K562 (cell line): ENCODE measurements at regions not wholly inside any gene's neighbourhood (a gene's known extent, or its start where the extent isn't known, plus 50 kb on each side); places are given as distances from the start of the nearest gene placed in this dataset.

Experiments used
- ATAC-seq: fragments of 200-7000 bp; cut with Tn5 transposase; 3 replicates; pipeline ENCODE4 v1.9.1; 2020; ENCODE audit warnings: moderate library complexity
- BruUV-seq: library from RNA; stranded (reverse); fragments of 400-500 nt; replicated peaks from 2 replicates; lab custom pipeline; 2021; lab: Mats Ljungman, UMichigan
- CTCF ChIA-PET: fragments of 300-600 bp; formaldehyde crosslinking; extraction: SDS; loops from one replicate; lab custom pipeline; 2021; ENCODE audit warnings: low intra/inter-chr PET ratio; lab: Yijun Ruan, JAX
- POLR2A ChIA-PET: fragments of 300-600, 350-650 bp; sonication (Branson Sonifier 250); formaldehyde crosslinking; extraction: SDS; loops from one replicate; lab custom pipeline; 2021; ENCODE audit warnings: antibody characterized with exemption, inconsistent platforms; lab: Yijun Ruan, JAX
- DNase-seq, 4 experiments: peaks; one replicate each; pipeline versions ENCODE4 v3.0.0 to v3.0.0-alpha.2; 2011 to 2018; ENCODE audit warnings: low spot score in 3 of 4, mixed read lengths in 3 of 4; ENCODE audit errors: extremely low read depth in 1 of 4
- FAIRE-seq: peaks from 2 replicates; lab custom pipeline; 2011; peaks lifted over from hg19 to GRCh38; lab: Jason Lieb, UNC
- H2AFZ ChIP-seq: 2 replicates; pipeline ENCODE4 v1.6.0; 2011; ENCODE audit warnings: low read depth, low read length, control low read depth, inconsistent platforms
- H3K27ac ChIP-seq: fragments of 200-600 bp; 3 replicates; pipeline ENCODE4 v1.8.0; 2011; ENCODE audit warnings: low read depth, mild to moderate bottlenecking, control low read depth, inconsistent platforms, low read length, moderate library complexity, mixed read lengths; ENCODE audit errors: extremely low read depth
- H3K27me3 ChIP-seq, 2 experiments: fragments of 300-600 bp in 1 of 2; 2 replicates in 1 of 2; 3 replicates in 1 of 2; pipeline versions ENCODE4 v1.6.0 to v1.8.0; 2011; ENCODE audit warnings: inconsistent platforms in 2 of 2, low read length in 2 of 2, mild to moderate bottlenecking in 1 of 2, mixed read lengths in 1 of 2, moderate library complexity in 1 of 2; ENCODE audit not compliant: control insufficient read depth in 2 of 2, insufficient read depth in 2 of 2
- H3K36me3 ChIP-seq: fragments of 300-600 bp; 3 replicates; pipeline ENCODE4 v1.8.0; 2011; ENCODE audit warnings: mild to moderate bottlenecking, low read length, inconsistent platforms; ENCODE audit not compliant: control insufficient read depth, insufficient read depth
- H3K4me1 ChIP-seq, 2 experiments: fragments of 200-600 bp in 1 of 2; replicated peaks in 1 of 2; 2 replicates in 1 of 2; 3 replicates in 1 of 2; pipeline versions ENCODE4 v1.5.1 to v1.8.0; 2011; ENCODE audit warnings: inconsistent platforms in 2 of 2, low read length in 2 of 2, mild to moderate bottlenecking in 1 of 2, mixed read lengths in 1 of 2, moderate library complexity in 1 of 2; ENCODE audit not compliant: control insufficient read depth in 2 of 2, insufficient read depth in 2 of 2
- H3K4me2 ChIP-seq: 2 replicates; pipeline ENCODE4 v1.6.1; 2011; ENCODE audit warnings: low read length, control low read depth, inconsistent platforms, mixed read lengths; ENCODE audit not compliant: insufficient read depth
- H3K4me3 ChIP-seq: fragments of 200-600 bp; sonication (generic), shearing (Covaris generic); 2 replicates; pipeline ENCODE4 v1.5.1; 2016; ENCODE audit warnings: control low read depth, inconsistent platforms
- H3K79me2 ChIP-seq: fragments of 200-600 bp; 3 replicates; pipeline ENCODE4 v1.8.0; 2011; ENCODE audit warnings: low read length, inconsistent platforms; ENCODE audit not compliant: control insufficient read depth, insufficient read depth
- H3K9ac ChIP-seq, 2 experiments: 2 replicates each; pipeline versions ENCODE4 v1.6.0 to v1.6.1; 2011; ENCODE audit warnings: low read depth in 2 of 2, low read length in 2 of 2, control low read depth in 1 of 2, inconsistent platforms in 1 of 2, mild to moderate bottlenecking in 1 of 2, mixed read lengths in 1 of 2; ENCODE audit not compliant: insufficient read depth in 1 of 2
- H3K9me1 ChIP-seq: one replicate; pipeline ENCODE4 v1.6.0; 2011; ENCODE audit warnings: inconsistent platforms, mild to moderate bottlenecking, low read length, moderate library complexity; ENCODE audit not compliant: control insufficient read depth, insufficient read depth
- H3K9me3 ChIP-seq: replicated peaks from 2 replicates; pipeline ENCODE4 v1.5.1; 2011; ENCODE audit warnings: low read depth, low read length, inconsistent platforms; ENCODE audit not compliant: control insufficient read depth, insufficient read depth
- H4K20me1 ChIP-seq: replicated peaks from 2 replicates; pipeline ENCODE4 v1.6.1; 2011; ENCODE audit warnings: low read length, inconsistent platforms, mixed read lengths; ENCODE audit not compliant: control insufficient read depth, insufficient read depth
- CBX5 ChIP-seq: IDR thresholded peaks from 2 replicates; pipeline ENCODE4 v1.6.1; 2014; ENCODE audit warnings: low read depth, borderline replicate concordance
- MEIS2 ChIP-seq: fragments of 450-650 bp; IDR thresholded peaks from 2 replicates; pipeline ENCODE4 v1.6.1; 2014; ENCODE audit warnings: mild to moderate bottlenecking; ENCODE audit not compliant: partially characterized antibody
- MYNN ChIP-seq, 2 experiments: sonication (generic); formaldehyde crosslinking in 1 of 2; IDR thresholded peaks; 2 replicates each; pipeline versions ENCODE4 v1.5.0 to v1.6.1; 2016 to 2020; ENCODE audit warnings: antibody characterized with exemption in 1 of 2, missing genetic modification reagents in 1 of 2
- SMAD4 ChIP-seq: fragments of 250-450 bp; sonication (Bioruptor Pico); conservative IDR thresholded peaks from 2 replicates; pipeline ENCODE4 v1.8.0; 2021; ENCODE audit warnings: inconsistent platforms, mild to moderate bottlenecking, moderate library complexity
- XRCC4 ChIP-seq: IDR thresholded peaks from one replicate; pipeline ENCODE4 v1.6.1; 2011; ENCODE audit not compliant: insufficient read depth, insufficient read length; ENCODE audit errors: extremely low read depth
- ZNF41 ChIP-seq: fragments of 250-450 bp; sonication (Bioruptor Pico); conservative IDR thresholded peaks from 2 replicates; pipeline ENCODE4 v1.4.0; 2020; ENCODE audit warnings: mild to moderate bottlenecking
- ZNF561 ChIP-seq: fragments of 450-650 bp; formaldehyde crosslinking; conservative IDR thresholded peaks from 2 replicates; pipeline ENCODE4 v1.4.0; 2020; ENCODE audit warnings: mild to moderate bottlenecking, moderate library complexity
- WGBS: fragments of 100-300 bp; shearing (Covaris generic); methylation state at CpG from one replicate; pipeline ENCODE4 v1.1.6; 2016; ENCODE audit warnings: low coverage, mixed read lengths; ENCODE audit not compliant: insufficient coverage; ENCODE audit errors: missing lambda C conversion rate; 5-methylcytosine and 5-hydroxymethylcytosine counted together
- in situ Hi-C: fragments of 300-500 bp; cut with MboI; formaldehyde crosslinking; loops from 4 replicates; pipeline ENCODE4 v1.15.0; 2018; ENCODE audit warnings: inconsistent platforms, mixed read lengths
- intact Hi-C: fragments of 100-400 bp; cut with micrococcal nuclease; formaldehyde crosslinking; loops from 2 replicates; pipeline ENCODE4 v1.14.2; 2022
- TF ChIP-seq, protein P1 (sequence below): fragments of 150-350 bp; IDR thresholded peaks from 2 replicates; pipeline ENCODE4 v1.6.1; 2014; ENCODE audit warnings: low read depth, mild to moderate bottlenecking, low read length, borderline replicate concordance
- TF ChIP-seq, protein P2 (sequence below): fragments of 450-650 bp; formaldehyde crosslinking; IDR thresholded peaks from 2 replicates; pipeline ENCODE4 v1.4.0; 2020; ENCODE audit warnings: mild to moderate bottlenecking
- TF ChIP-seq, protein P3 (sequence below), 3 experiments: fragments of 200-800 bp in 1 of 3; sonication (Bioruptor generic) in 1 of 3; sonication (generic) in 1 of 3; formaldehyde crosslinking in 1 of 3; IDR thresholded peaks; 2 replicates each; pipeline versions ENCODE4 v1.6.1 to v1.8.0; 2016 to 2022; ENCODE audit warnings: mild to moderate bottlenecking in 2 of 3, missing compliant biosample characterization in 2 of 3, missing genetic modification characterization in 2 of 3, missing genetic modification reagents in 1 of 3

DNA sequence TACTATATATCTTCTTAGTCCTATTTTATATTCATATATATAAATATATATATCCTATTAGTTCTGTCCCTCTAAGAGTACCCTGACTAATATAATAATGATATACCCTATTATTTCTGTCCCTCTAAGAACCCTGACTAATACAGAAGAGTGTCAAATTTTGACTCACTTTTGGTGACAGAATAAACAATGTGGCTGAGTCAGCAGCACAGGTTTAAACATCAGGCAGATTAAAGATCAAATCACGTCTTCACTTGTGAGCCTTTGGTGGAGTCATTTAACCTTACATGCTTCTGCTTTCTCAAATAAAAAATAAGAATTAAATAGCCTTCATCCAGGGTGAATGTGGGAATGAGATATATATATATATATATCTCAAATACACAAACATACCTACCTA is 615.9 kb upstream of the GCFC2 start:
- ChIA-PET POLR2A (no interaction called here), CTCF (no interaction called here)
- intact Hi-C loops: no loop called here
- no peaks in the 10 kb centered on the region for H3K4me1 ChIP-seq
- H3K4me3 ChIP-seq: no peak overlapping the region
- no peak overlapping the region for H3K9ac ChIP-seq
- 8% methylated on average over 1 of the region's 1 CpG for WGBS
- in situ Hi-C loops: no loop called here
- no peaks in the 10 kb centered on the region for H3K27me3 ChIP-seq
- no peak overlapping the region for H2AFZ ChIP-seq
- no peak overlapping the region for H3K27ac ChIP-seq
- H3K9me3 ChIP-seq: no peaks in the 10 kb centered on the region
- no peaks in the 10 kb centered on the region for H3K79me2 ChIP-seq
- no peaks in the 10 kb centered on the region for H3K9me1 ChIP-seq
- no TSS peak for BruUV-seq
- DNase-seq (no peak), ATAC-seq (no peak), FAIRE-seq (no peak)
- H3K36me3 ChIP-seq: no peaks in the 10 kb centered on the region
- H4K20me1 ChIP-seq: no peaks in the 10 kb centered on the region
- no peak overlapping the region for H3K4me2 ChIP-seq
- TF ChIP-seq ZNF41 (CRISPR knock-in tag) (no peak), MEIS2 (no peak), CBX5 (no peak), XRCC4 (no peak), SMAD4 (CRISPR knock-in tag) (no peak), MYNN (IDR thresholded peaks at IDR 0.05) (no peak), MYNN (CRISPR knock-in tag; IDR thresholded peaks at IDR 0.05) (no peak), ZNF561 (CRISPR knock-in tag) (no peak)
- TF ChIP-seq, protein P1, sequence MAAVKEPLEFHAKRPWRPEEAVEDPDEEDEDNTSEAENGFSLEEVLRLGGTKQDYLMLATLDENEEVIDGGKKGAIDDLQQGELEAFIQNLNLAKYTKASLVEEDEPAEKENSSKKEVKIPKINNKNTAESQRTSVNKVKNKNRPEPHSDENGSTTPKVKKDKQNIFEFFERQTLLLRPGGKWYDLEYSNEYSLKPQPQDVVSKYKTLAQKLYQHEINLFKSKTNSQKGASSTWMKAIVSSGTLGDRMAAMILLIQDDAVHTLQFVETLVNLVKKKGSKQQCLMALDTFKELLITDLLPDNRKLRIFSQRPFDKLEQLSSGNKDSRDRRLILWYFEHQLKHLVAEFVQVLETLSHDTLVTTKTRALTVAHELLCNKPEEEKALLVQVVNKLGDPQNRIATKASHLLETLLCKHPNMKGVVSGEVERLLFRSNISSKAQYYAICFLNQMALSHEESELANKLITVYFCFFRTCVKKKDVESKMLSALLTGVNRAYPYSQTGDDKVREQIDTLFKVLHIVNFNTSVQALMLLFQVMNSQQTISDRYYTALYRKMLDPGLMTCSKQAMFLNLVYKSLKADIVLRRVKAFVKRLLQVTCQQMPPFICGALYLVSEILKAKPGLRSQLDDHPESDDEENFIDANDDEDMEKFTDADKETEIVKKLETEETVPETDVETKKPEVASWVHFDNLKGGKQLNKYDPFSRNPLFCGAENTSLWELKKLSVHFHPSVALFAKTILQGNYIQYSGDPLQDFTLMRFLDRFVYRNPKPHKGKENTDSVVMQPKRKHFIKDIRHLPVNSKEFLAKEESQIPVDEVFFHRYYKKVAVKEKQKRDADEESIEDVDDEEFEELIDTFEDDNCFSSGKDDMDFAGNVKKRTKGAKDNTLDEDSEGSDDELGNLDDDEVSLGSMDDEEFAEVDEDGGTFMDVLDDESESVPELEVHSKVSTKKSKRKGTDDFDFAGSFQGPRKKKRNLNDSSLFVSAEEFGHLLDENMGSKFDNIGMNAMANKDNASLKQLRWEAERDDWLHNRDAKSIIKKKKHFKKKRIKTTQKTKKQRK: no peak
- TF ChIP-seq, protein P2, sequence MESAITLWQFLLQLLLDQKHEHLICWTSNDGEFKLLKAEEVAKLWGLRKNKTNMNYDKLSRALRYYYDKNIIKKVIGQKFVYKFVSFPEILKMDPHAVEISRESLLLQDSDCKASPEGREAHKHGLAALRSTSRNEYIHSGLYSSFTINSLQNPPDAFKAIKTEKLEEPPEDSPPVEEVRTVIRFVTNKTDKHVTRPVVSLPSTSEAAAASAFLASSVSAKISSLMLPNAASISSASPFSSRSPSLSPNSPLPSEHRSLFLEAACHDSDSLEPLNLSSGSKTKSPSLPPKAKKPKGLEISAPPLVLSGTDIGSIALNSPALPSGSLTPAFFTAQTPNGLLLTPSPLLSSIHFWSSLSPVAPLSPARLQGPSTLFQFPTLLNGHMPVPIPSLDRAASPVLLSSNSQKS (CRISPR knock-in tag): no peak
- TF ChIP-seq, protein P3, sequence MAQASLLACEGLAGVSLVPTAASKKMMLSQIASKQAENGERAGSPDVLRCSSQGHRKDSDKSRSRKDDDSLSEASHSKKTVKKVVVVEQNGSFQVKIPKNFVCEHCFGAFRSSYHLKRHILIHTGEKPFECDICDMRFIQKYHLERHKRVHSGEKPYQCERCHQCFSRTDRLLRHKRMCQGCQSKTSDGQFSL (CRISPR knock-in tag; IDR thresholded peaks at IDR 0.05): no peak
- TF ChIP-seq, protein P3 (tag; IDR thresholded peaks at IDR 0.05): no peak
